Transverse colon (tissue), 4 donors: ENCODE measurements at regions not wholly inside any gene's neighbourhood (a gene's known extent, or its start where the extent isn't known, plus 50 kb on each side); places are given as distances from the start of the nearest gene placed in this dataset.

ENCODE experiments used
- DNase-seq: peaks from one replicate; pipeline ENCODE4 v3.0.0-alpha.2; 2019
- H3K27ac ChIP-seq, 4 donors: fragments of 200-600 bp; sonication (generic); 2 replicates each; pipeline ENCODE4 v1.5.1; 2016 to 2018; ENCODE audit warnings: inconsistent platforms in 4 of 4
- H3K27me3 ChIP-seq: fragments of 200-600 bp; sonication (generic); 2 replicates; pipeline ENCODE4 v1.5.1; 2017; ENCODE audit warnings: inconsistent platforms
- H3K36me3 ChIP-seq, 4 donors: fragments of 200-600 bp; sonication (generic); 2 replicates each; pipeline ENCODE4 v1.5.1; 2017 to 2019; ENCODE audit warnings: inconsistent platforms in 4 of 4
- H3K4me1 ChIP-seq, 4 donors: fragments of 200-600 bp; sonication (generic); 2 replicates each; pipeline ENCODE4 v1.5.1; 2017 to 2020; ENCODE audit warnings: inconsistent platforms in 4 of 4
- H3K4me3 ChIP-seq, 4 donors: fragments of 200-600 bp; sonication (generic); 1 replicate in 1 of 4; 2 replicates in 3 of 4; pipeline versions ENCODE4 v1.5.1 to v1.6.1; 2017 to 2019; ENCODE audit warnings: inconsistent platforms in 4 of 4
- H3K9me3 ChIP-seq, 2 donors: fragments of 200-600 bp; sonication (generic); 2 replicates each; pipeline ENCODE4 v1.5.1; 2017 to 2019; ENCODE audit warnings: inconsistent platforms in 2 of 2
- EP300 ChIP-seq: sonication (generic); formaldehyde crosslinking; IDR thresholded peaks from one replicate; pipeline ENCODE4 v1.6.1; 2017; ENCODE audit warnings: antibody characterized with exemption, low read depth
- POLR2A ChIP-seq: fragments of 450-650 bp; IDR thresholded peaks from one replicate; pipeline ENCODE4 v1.6.1; 2016; ENCODE audit warnings: antibody characterized with exemption, mild to moderate bottlenecking, moderate library complexity
- POLR2AphosphoS5 ChIP-seq, 3 donors: sonication (generic); formaldehyde crosslinking; IDR thresholded peaks; one replicate each; pipeline ENCODE4 v1.6.1; 2016; ENCODE audit warnings: antibody characterized with exemption in 3 of 3
- WGBS, 2 donors: methylation state at CpG; one replicate each; pipeline ENCODE4 v1.1.5; 2018; ENCODE audit warnings: low coverage in 1 of 2; 5-methylcytosine and 5-hydroxymethylcytosine counted together
- in situ Hi-C, 4 donors: fragments of 200-750 bp; cut with MboI; loops; one replicate each; pipeline versions ENCODE4 v1.15.0 to v1.15.1; 2017; ENCODE audit warnings: low sequenced_read_pairs in 3 of 4, low pct_ligation_motif_present in 1 of 4, low pct_unique_long_range_greater_than_20kb in 1 of 4
- intact Hi-C: fragments of 100-400 bp; cut with DNase I; formaldehyde crosslinking; loops from one replicate; pipeline ENCODE4 v1.15.1; 2023; ENCODE audit warnings: low total_unique reads
- TF ChIP-seq, protein P1 (sequence below), 5 experiments: fragments of 200-600 bp in 3 of 5; fragments of 450-650 bp in 2 of 5; sonication (generic) in 3 of 5; IDR thresholded peaks; 1 replicate in 2 of 5; 2 replicates in 3 of 5; pipeline ENCODE4 v1.5.1; 2016 to 2017; ENCODE audit warnings: antibody characterized with exemption in 5 of 5, inconsistent platforms in 3 of 5, mild to moderate bottlenecking in 2 of 5, moderate library complexity in 1 of 5

DNA sequence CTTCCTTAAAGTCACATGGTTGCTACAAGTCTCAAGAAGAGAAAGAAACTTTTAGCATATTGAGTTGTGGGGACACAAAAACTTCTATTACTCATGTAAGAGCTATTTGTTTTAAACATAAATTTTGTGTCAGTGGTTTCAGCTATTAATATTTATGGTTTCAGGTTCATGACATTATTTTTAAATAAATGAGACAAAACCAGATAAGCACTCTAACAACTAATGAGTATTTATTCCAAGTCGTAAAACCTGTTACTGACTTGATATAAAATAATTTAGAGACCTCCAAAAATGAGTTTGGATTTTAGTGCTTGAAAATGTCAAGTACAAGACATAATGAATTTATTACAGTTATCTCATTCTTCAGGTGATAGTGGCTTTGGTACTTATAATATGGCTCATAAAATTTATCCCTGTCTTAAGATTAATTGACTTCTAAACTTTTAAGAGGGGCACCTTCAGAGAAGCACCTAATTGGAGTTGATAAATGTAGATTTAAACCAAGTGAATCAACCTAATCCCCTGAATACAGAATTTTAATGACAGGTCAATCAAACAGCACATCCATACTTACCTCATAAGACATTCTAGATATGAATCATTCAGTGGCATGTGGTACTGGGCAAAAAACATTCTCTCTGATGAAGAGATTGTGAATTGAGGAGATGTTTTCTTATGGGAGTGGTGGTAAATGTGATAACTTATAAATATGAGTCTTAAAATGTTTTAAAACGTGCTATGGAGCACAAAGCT is 167.7 kb upstream of the PTGFR start:
- Histone ChIP-seq H3K4me1 (no peaks in the 10 kb centered on the region), H3K36me3 (no peaks in the 10 kb centered on the region), H3K27me3 (no peaks in the 10 kb centered on the region), H3K27ac (no peak overlapping the region), H3K9me3 (no peaks in the 10 kb centered on the region), H3K4me3 (no peak overlapping the region)
- WGBS, 2 donors: 65% methylated on average over 2 of the region's 2 CpGs
- no peak for DNase-seq
- intact Hi-C loops: no loop called here
- in situ Hi-C loops: no loop called here
- TF ChIP-seq POLR2A: no peak
- TF ChIP-seq, protein P1, sequence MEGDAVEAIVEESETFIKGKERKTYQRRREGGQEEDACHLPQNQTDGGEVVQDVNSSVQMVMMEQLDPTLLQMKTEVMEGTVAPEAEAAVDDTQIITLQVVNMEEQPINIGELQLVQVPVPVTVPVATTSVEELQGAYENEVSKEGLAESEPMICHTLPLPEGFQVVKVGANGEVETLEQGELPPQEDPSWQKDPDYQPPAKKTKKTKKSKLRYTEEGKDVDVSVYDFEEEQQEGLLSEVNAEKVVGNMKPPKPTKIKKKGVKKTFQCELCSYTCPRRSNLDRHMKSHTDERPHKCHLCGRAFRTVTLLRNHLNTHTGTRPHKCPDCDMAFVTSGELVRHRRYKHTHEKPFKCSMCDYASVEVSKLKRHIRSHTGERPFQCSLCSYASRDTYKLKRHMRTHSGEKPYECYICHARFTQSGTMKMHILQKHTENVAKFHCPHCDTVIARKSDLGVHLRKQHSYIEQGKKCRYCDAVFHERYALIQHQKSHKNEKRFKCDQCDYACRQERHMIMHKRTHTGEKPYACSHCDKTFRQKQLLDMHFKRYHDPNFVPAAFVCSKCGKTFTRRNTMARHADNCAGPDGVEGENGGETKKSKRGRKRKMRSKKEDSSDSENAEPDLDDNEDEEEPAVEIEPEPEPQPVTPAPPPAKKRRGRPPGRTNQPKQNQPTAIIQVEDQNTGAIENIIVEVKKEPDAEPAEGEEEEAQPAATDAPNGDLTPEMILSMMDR (IDR thresholded peaks at IDR 0.05): no peak
- TF ChIP-seq EP300: no peak
- no peak for TF ChIP-seq POLR2AphosphoS5 (IDR thresholded peaks at IDR 0.05)

DNA sequence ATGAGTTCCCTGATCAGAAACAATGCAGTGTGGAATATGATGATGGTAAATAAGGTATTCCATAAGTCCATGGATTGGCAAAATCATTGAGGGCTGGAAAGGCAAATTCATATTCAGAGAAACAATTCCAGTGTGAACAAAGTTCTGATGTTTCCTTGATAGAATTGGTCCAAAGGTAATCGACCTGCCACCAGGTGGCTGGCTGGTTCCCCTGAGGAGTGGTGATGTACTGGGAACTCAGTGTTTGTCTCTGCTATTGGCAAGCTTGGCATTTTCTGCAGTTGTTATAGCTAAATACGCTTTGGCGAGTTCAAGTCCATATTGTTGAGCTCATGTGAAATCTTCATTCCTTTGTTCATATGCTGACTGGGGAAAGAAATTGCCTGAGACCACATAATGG is 165.5 kb upstream of the PTGFR start:
- H3K4me1 ChIP-seq: no peaks in the 10 kb centered on the region
- in situ Hi-C loops: no loop called here
- intact Hi-C loops: no loop called here
- 43 to 83% methylated on average over 1 to 3 of the region's 3 CpGs for WGBS, 2 donors
- no peaks in the 10 kb centered on the region for H3K27me3 ChIP-seq
- H3K9me3 ChIP-seq: no peaks in the 10 kb centered on the region
- no peak overlapping the region for H3K4me3 ChIP-seq
- DNase-seq: no peak
- no peak for TF ChIP-seq EP300
- no peak for TF ChIP-seq POLR2AphosphoS5 (IDR thresholded peaks at IDR 0.05)
- no peak for TF ChIP-seq POLR2A
- TF ChIP-seq, protein P1 (IDR thresholded peaks at IDR 0.05): no peak
- H3K36me3 ChIP-seq: no peaks in the 10 kb centered on the region
- H3K27ac ChIP-seq: no peak overlapping the region

DNA sequence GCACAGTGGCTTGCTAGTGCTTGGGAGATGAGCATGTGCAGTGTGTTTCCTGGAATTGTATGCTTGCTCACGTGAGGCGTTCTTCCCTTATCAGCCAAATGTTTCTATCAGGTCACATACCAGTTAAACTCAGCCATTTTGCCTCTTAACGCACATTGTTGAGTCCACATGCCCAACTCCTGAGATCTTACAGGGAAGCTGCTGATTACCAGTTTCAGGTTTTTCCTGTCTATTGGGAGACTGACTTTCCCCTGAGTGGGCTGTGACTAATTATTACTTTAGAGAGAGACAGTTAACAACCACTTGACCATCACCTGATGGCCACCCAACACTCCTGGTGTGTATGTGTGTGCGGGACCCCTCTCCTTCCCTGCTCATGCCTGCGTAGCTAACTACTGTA is 161.3 kb upstream of the PTGFR start:
- WGBS, 2 donors: 86 to 90% methylated on average over 3 to 5 of the region's 5 CpGs
- in situ Hi-C loops: no loop called here
- intact Hi-C loops: no loop called here

DNA sequence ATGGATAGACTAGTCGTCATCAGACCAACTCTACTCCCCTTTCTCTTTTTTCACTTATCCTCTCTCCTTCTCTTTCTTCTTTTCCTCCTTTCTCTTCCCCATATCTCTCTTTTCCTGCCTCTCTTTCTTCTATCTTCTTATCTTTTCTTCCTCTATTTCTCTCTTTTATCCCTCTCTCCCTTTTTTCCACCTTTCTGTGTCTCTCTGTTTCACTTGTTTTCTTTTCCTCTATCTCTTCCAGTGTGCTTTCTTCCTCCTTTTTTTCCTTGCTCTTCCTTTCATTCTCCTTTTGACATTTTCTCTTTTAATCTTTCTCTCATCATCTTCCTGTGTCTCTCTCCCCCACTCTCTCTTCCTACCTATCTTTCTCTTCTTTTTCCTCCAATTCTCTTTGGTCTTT is 159.0 kb upstream of the PTGFR start:
- TF ChIP-seq POLR2AphosphoS5 (IDR thresholded peaks at IDR 0.05) (no peak), POLR2A (no peak), EP300 (no peak)
- TF ChIP-seq, protein P1 (IDR thresholded peaks at IDR 0.05): no peak
- DNase-seq: no peak
- Histone ChIP-seq H3K4me3 (no peak overlapping the region), H3K27ac (no peak overlapping the region), H3K9me3 (no peaks in the 10 kb centered on the region), H3K27me3 (no peaks in the 10 kb centered on the region), H3K4me1 (no peaks in the 10 kb centered on the region), H3K36me3 (no peaks in the 10 kb centered on the region)
- in situ Hi-C loops (no loop called here), intact Hi-C loops (no loop called here)
- 57 to 81% methylated on average over 1 of the region's 1 CpG for WGBS, 2 donors

More for the DNA sequence above, 161.3 kb upstream of the PTGFR start:
- Histone ChIP-seq H3K4me3 (no peak overlapping the region), H3K27me3 (no peaks in the 10 kb centered on the region), H3K9me3 (no peaks in the 10 kb centered on the region), H3K27ac (no peak overlapping the region), H3K36me3 (no peaks in the 10 kb centered on the region), H3K4me1 (no peaks in the 10 kb centered on the region)
- no peak for DNase-seq
- TF ChIP-seq POLR2A: no peak
- TF ChIP-seq POLR2AphosphoS5 (IDR thresholded peaks at IDR 0.05): no peak
- TF ChIP-seq, protein P1 (IDR thresholded peaks at IDR 0.05): no peak
- TF ChIP-seq EP300: no peak
